Activated naive CD4-positive, alpha-beta T cell treated with anti-CD3 and anti-CD28 coated beads, Interleukin-2, amount 50 U/mL, for 72 hours (primary cell): ENCODE measurements at regions not wholly inside any gene's neighbourhood (a gene's known extent, or its start where the extent isn't known, plus 50 kb on each side); places are given as distances from the start of the nearest gene placed in this dataset.
"Not testable (repeated sequence)": the region's sequence is repeated elsewhere in the genome, so short reads cannot be mapped to it uniquely, and the experiment has no call there.

Source experiments
- ATAC-seq, 2 donors: fragments of 150-1000 bp; cut with Tn5 transposase; 2 replicates each; pipeline ENCODE4 v1.10.0; 2021; ENCODE audit warnings: mild to moderate bottlenecking in 2 of 2, moderate library complexity in 2 of 2
- DNase-seq, 2 donors: peaks; one replicate each; pipeline ENCODE4 v3.0.0; 2021 to 2022; ENCODE audit warnings: low spot score in 2 of 2
- H3K27ac Mint-ChIP-seq, 2 donors: one replicate each; pipeline ENCODE4 v1.8.0; 2022; ENCODE audit warnings: mild to moderate bottlenecking in 2 of 2, mixed read lengths in 2 of 2
- H3K36me3 Mint-ChIP-seq, 2 donors: one replicate each; pipeline ENCODE4 v1.8.0; 2022; ENCODE audit warnings: mixed read lengths in 2 of 2
- H3K9me3 Mint-ChIP-seq, 2 donors: one replicate each; pipeline ENCODE4 v1.8.0; 2022; ENCODE audit warnings: mixed read lengths in 2 of 2

GRCh38 chr2:139410147-139410832 lies 630.1 kb upstream of the NXPH2 start:
- H3K9me3 Mint-ChIP-seq = peaks cover 13 to 23% of the 10 kb centered on the region in 2 donors
- not testable (repeated sequence) for ATAC-seq, H3K36me3 Mint-ChIP-seq, H3K27ac Mint-ChIP-seq, DNase-seq

GRCh38 chr2:139409212-139409611 lies 629.0 kb upstream of the NXPH2 start:
- DNase-seq (no peak), ATAC-seq (no peak)
- Mint-ChIP-seq H3K9me3 (peaks cover 8 to 14% of the 10 kb centered on the region in 2 donors), H3K27ac (no peak overlapping the region), H3K36me3 (peaks cover 0 to 6% of the 10 kb centered on the region in 2 donors)

GRCh38 chr2:139403948-139404347 lies 623.8 kb upstream of the NXPH2 start:
- H3K36me3 Mint-ChIP-seq = no peaks in the 10 kb centered on the region
- peaks cover 14 to 27% of the 10 kb centered on the region in 2 donors for H3K9me3 Mint-ChIP-seq
- DNase-seq = no peak
- no peak overlapping the region for H3K27ac Mint-ChIP-seq
- no peak for ATAC-seq

- no peak for DNase-seq
- peaks cover 7 to 15% of the 10 kb centered on the region in 2 donors for H3K9me3 Mint-ChIP-seq
- peaks cover 0 to 5% of the 10 kb centered on the region in 2 donors for H3K36me3 Mint-ChIP-seq
- no peak for ATAC-seq
- H3K27ac Mint-ChIP-seq = no peak overlapping the region
Observed at GRCh38 chr2:139394801-139395200, 614.6 kb upstream of the NXPH2 start.

GRCh38 chr2:139389391-139389790 lies 609.2 kb upstream of the NXPH2 start:
- ATAC-seq (no peak), DNase-seq (no peak)
- no peak overlapping the region for H3K27ac Mint-ChIP-seq
- no peaks in the 10 kb centered on the region for H3K36me3 Mint-ChIP-seq
- H3K9me3 Mint-ChIP-seq = peaks cover 9 to 10% of the 10 kb centered on the region in 2 donors

GRCh38 chr2:139386401-139386800 lies 606.2 kb upstream of the NXPH2 start:
- H3K36me3 Mint-ChIP-seq = no peaks in the 10 kb centered on the region
- no peak for ATAC-seq
- H3K27ac Mint-ChIP-seq = no peak overlapping the region
- H3K9me3 Mint-ChIP-seq = peaks cover 12 to 18% of the 10 kb centered on the region in 2 donors
- DNase-seq = no peak

- ATAC-seq = no peak
- Mint-ChIP-seq H3K9me3 (peaks cover 13 to 27% of the 10 kb centered on the region in 2 donors), H3K36me3 (no peaks in the 10 kb centered on the region), H3K27ac (no peak overlapping the region)
- DNase-seq = no peak
Observed at GRCh38 chr2:139383532-139383931, 603.3 kb upstream of the NXPH2 start.

- no peaks in the 10 kb centered on the region for H3K36me3 Mint-ChIP-seq
- no peak for ATAC-seq
- peaks cover 13 to 39% of the 10 kb centered on the region in 2 donors for H3K9me3 Mint-ChIP-seq
- DNase-seq = no peak
- no peak overlapping the region for H3K27ac Mint-ChIP-seq
Observed at GRCh38 chr2:139380051-139380450, 599.9 kb upstream of the NXPH2 start.

GRCh38 chr2:139378373-139378772 lies 598.2 kb upstream of the NXPH2 start:
- H3K27ac Mint-ChIP-seq = no peak overlapping the region
- H3K36me3 Mint-ChIP-seq = no peaks in the 10 kb centered on the region
- ATAC-seq (no peak), DNase-seq (no peak)
- peaks cover 12 to 35% of the 10 kb centered on the region in 2 donors for H3K9me3 Mint-ChIP-seq

- peaks cover 20 to 30% of the 10 kb centered on the region in 2 donors for H3K9me3 Mint-ChIP-seq
- no peak for ATAC-seq
- DNase-seq = no peak
- H3K27ac Mint-ChIP-seq = no peak overlapping the region
- H3K36me3 Mint-ChIP-seq = no peaks in the 10 kb centered on the region
Observed at GRCh38 chr2:139374296-139374850, 594.2 kb upstream of the NXPH2 start.

- Mint-ChIP-seq H3K36me3 (no peaks in the 10 kb centered on the region), H3K27ac (no peak overlapping the region), H3K9me3 (peaks cover 22% of the 10 kb centered on the region in 2 donors)
- ATAC-seq (no peak), DNase-seq (no peak)
Observed at GRCh38 chr2:139369423-139370409, 589.5 kb upstream of the NXPH2 start.

GRCh38 chr2:139367416-139367815 lies 587.2 kb upstream of the NXPH2 start:
- Mint-ChIP-seq H3K27ac (no peak overlapping the region), H3K9me3 (peaks cover 28 to 29% of the 10 kb centered on the region in 2 donors), H3K36me3 (no peaks in the 10 kb centered on the region)
- DNase-seq = no peak
- ATAC-seq = no peak

GRCh38 chr2:139366681-139367080 lies 586.5 kb upstream of the NXPH2 start:
- H3K36me3 Mint-ChIP-seq = no peaks in the 10 kb centered on the region
- no peak overlapping the region for H3K27ac Mint-ChIP-seq
- no peak for ATAC-seq
- peaks cover 28 to 30% of the 10 kb centered on the region in 2 donors for H3K9me3 Mint-ChIP-seq
- no peak for DNase-seq

GRCh38 chr2:139365189-139365588 lies 585.0 kb upstream of the NXPH2 start:
- no peak for DNase-seq

GRCh38 chr2:139360654-139361053 lies 580.5 kb upstream of the NXPH2 start:
- no peak for DNase-seq
- H3K9me3 Mint-ChIP-seq = peaks cover 13% of the 10 kb centered on the region in 2 donors
- H3K36me3 Mint-ChIP-seq = no peaks in the 10 kb centered on the region
- no peak overlapping the region for H3K27ac Mint-ChIP-seq
- no peak for ATAC-seq

More at GRCh38 chr2:139365189-139365588, 585.0 kb upstream of the NXPH2 start:
- peaks cover 20 to 21% of the 10 kb centered on the region in 2 donors for H3K9me3 Mint-ChIP-seq
- H3K27ac Mint-ChIP-seq = no peak overlapping the region
- H3K36me3 Mint-ChIP-seq = no peaks in the 10 kb centered on the region
- no peak for ATAC-seq

GRCh38 chr2:139359818-139360217 lies 579.6 kb upstream of the NXPH2 start:
- H3K36me3 Mint-ChIP-seq = peaks cover 0 to 1% of the 10 kb centered on the region in 2 donors
- DNase-seq (no peak), ATAC-seq (no peak)
- no peak overlapping the region for H3K27ac Mint-ChIP-seq
- peaks cover 14% of the 10 kb centered on the region in 2 donors for H3K9me3 Mint-ChIP-seq

GRCh38 chr2:139357972-139358371 lies 577.8 kb upstream of the NXPH2 start:
- no peak for DNase-seq
- Mint-ChIP-seq H3K36me3 (peaks cover 0 to 13% of the 10 kb centered on the region in 2 donors), H3K9me3 (peaks cover 18 to 20% of the 10 kb centered on the region in 2 donors), H3K27ac (no peak overlapping the region)
- ATAC-seq = no peak
